ENCODE measurements at regions not wholly inside any gene's neighbourhood (a gene's known extent, or its start where the extent isn't known, plus 50 kb on each side); places are given as distances from the start of the nearest gene placed in this dataset.
"Not testable (repeated sequence)": the region's sequence is repeated elsewhere in the genome, so short reads cannot be mapped to it uniquely, and the experiment has no call there.

GRCh38 chr7:9031386-9031785, 598.0 kb downstream of the NXPH1 start:
- Mint-ChIP-seq H3K4me1 (no peaks in the 10 kb centered on the region), H3K27ac (no peak overlapping the region), H3K9me3 (no peaks in the 10 kb centered on the region), H3K4me3 (no peak overlapping the region), H3K27me3 (ENCODE audit: insufficient read depth) (no peaks in the 10 kb centered on the region), H3K36me3 (ENCODE audit: low read depth) (no peaks in the 10 kb centered on the region)
- TF ChIP-seq, protein P1, sequence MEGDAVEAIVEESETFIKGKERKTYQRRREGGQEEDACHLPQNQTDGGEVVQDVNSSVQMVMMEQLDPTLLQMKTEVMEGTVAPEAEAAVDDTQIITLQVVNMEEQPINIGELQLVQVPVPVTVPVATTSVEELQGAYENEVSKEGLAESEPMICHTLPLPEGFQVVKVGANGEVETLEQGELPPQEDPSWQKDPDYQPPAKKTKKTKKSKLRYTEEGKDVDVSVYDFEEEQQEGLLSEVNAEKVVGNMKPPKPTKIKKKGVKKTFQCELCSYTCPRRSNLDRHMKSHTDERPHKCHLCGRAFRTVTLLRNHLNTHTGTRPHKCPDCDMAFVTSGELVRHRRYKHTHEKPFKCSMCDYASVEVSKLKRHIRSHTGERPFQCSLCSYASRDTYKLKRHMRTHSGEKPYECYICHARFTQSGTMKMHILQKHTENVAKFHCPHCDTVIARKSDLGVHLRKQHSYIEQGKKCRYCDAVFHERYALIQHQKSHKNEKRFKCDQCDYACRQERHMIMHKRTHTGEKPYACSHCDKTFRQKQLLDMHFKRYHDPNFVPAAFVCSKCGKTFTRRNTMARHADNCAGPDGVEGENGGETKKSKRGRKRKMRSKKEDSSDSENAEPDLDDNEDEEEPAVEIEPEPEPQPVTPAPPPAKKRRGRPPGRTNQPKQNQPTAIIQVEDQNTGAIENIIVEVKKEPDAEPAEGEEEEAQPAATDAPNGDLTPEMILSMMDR (conservative IDR thresholded peaks at IDR 0.05), result no peak
- Histone ChIP-seq H3K36me3 (ENCODE audit: control insufficient read depth, insufficient read depth, low read length) (no peaks in the 10 kb centered on the region), H3K27me3 (ENCODE audit: control insufficient read depth, insufficient read depth, low read length, poor library complexity, severe bottlenecking) (no peaks in the 10 kb centered on the region), H3K27ac (ENCODE audit: low read depth, low read length) (no peak overlapping the region), H3K9ac (ENCODE audit: extremely low read depth, low read length, poor library complexity, severe bottlenecking) (no peak overlapping the region), H3K4me3 (ENCODE audit: low read length) (no peak overlapping the region), H3K4me1 (ENCODE audit: control insufficient read depth, insufficient read depth, low read length) (no peaks in the 10 kb centered on the region), H3K9me3 (ENCODE audit: control insufficient read depth, low read length) (no peaks in the 10 kb centered on the region)
- 90 to 100% methylated on average over 2 to 4 of the region's 4 CpGs for WGBS, 2 experiments (ENCODE audit: insufficient coverage in 1 of 2, insufficient read length in 1 of 2)
- DNase-seq, result no peak

DNA sequence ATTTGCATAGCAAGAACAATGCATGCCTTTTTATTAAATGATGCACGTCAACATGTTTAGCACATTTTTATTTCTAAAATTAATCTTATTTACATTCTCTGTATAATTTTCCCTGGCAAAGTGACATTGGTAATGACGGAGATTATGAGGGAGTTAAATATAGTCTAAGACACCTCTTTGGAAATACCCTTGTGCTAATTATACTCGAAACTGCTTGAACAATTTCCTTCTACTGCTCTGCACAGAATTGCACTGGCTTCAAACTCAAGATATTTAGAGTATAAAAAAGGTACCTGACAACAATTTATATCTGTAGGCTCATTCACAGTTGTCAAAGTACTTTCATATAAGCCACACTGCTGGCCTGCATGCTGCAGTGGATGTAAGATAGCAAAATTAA, 602.7 kb downstream of the NXPH1 start:
- Mint-ChIP-seq H3K27ac (no peak overlapping the region), H3K36me3 (ENCODE audit: low read depth) (no peaks in the 10 kb centered on the region), H3K27me3 (ENCODE audit: insufficient read depth) (no peaks in the 10 kb centered on the region), H3K4me3 (no peak overlapping the region), H3K9me3 (no peaks in the 10 kb centered on the region), H3K4me1 (no peaks in the 10 kb centered on the region)
- Histone ChIP-seq H3K4me3 (ENCODE audit: low read length) (no peak overlapping the region), H3K27ac (ENCODE audit: low read depth, low read length) (no peak overlapping the region), H3K36me3 (ENCODE audit: control insufficient read depth, insufficient read depth, low read length) (no peaks in the 10 kb centered on the region), H3K27me3 (ENCODE audit: control insufficient read depth, insufficient read depth, low read length, poor library complexity, severe bottlenecking) (no peaks in the 10 kb centered on the region), H3K9me3 (ENCODE audit: control insufficient read depth, low read length) (no peaks in the 10 kb centered on the region), H3K4me1 (ENCODE audit: control insufficient read depth, insufficient read depth, low read length) (no peaks in the 10 kb centered on the region), H3K9ac (ENCODE audit: extremely low read depth, low read length, poor library complexity, severe bottlenecking) (no peak overlapping the region)
- DNase-seq, result no peak
- TF ChIP-seq, protein P1 (conservative IDR thresholded peaks at IDR 0.05), result no peak
- 94% methylated on average over 3 of the region's 3 CpGs; no CpG with 5 or more reads in 1 of the 2 experiments for WGBS, 2 experiments (ENCODE audit: insufficient coverage in 1 of 2, insufficient read length in 1 of 2)

- no peak overlapping the region for H3K27ac Mint-ChIP-seq
- no peaks in the 10 kb centered on the region for H3K36me3 Mint-ChIP-seq (ENCODE audit: low read depth)
- WGBS, 2 experiments (ENCODE audit: insufficient coverage in 1 of 2, insufficient read length in 1 of 2), result 87 to 90% methylated on average over 3 to 4 of the region's 4 CpGs
- no peaks in the 10 kb centered on the region for H3K27me3 Mint-ChIP-seq (ENCODE audit: insufficient read depth)
- no peaks in the 10 kb centered on the region for H3K36me3 ChIP-seq (ENCODE audit: control insufficient read depth, insufficient read depth, low read length)
- H3K4me3 ChIP-seq (ENCODE audit: low read length), result no peak overlapping the region
- TF ChIP-seq, protein P1 (conservative IDR thresholded peaks at IDR 0.05), result no peak
- no peak overlapping the region for H3K4me3 Mint-ChIP-seq
- peaks cover 8% of the 10 kb centered on the region for H3K4me1 Mint-ChIP-seq
- no peak overlapping the region for H3K27ac ChIP-seq (ENCODE audit: low read depth, low read length)
- H3K9ac ChIP-seq (ENCODE audit: extremely low read depth, low read length, poor library complexity, severe bottlenecking), result no peak overlapping the region
- H3K9me3 Mint-ChIP-seq, result peaks cover 17% of the 10 kb centered on the region
- H3K4me1 ChIP-seq (ENCODE audit: control insufficient read depth, insufficient read depth, low read length), result no peaks in the 10 kb centered on the region
- DNase-seq, result no peak
- H3K27me3 ChIP-seq (ENCODE audit: control insufficient read depth, insufficient read depth, low read length, poor library complexity, severe bottlenecking), result no peaks in the 10 kb centered on the region
- H3K9me3 ChIP-seq (ENCODE audit: control insufficient read depth, low read length), result no peaks in the 10 kb centered on the region
These were observed 637.9 kb downstream of the NXPH1 start for GRCh38 chr7:9071160-9071762.

- H3K4me3 Mint-ChIP-seq; H3K27me3 Mint-ChIP-seq (ENCODE audit: insufficient read depth); H3K36me3 Mint-ChIP-seq (ENCODE audit: low read depth); H3K4me1 Mint-ChIP-seq; H3K36me3 ChIP-seq (ENCODE audit: control insufficient read depth, insufficient read depth, low read length); H3K9me3 Mint-ChIP-seq; H3K9ac ChIP-seq (ENCODE audit: extremely low read depth, low read length, poor library complexity, severe bottlenecking); H3K27me3 ChIP-seq (ENCODE audit: control insufficient read depth, insufficient read depth, low read length, poor library complexity, severe bottlenecking); H3K4me1 ChIP-seq (ENCODE audit: control insufficient read depth, insufficient read depth, low read length); H3K4me3 ChIP-seq (ENCODE audit: low read length); DNase-seq; H3K27ac Mint-ChIP-seq; H3K27ac ChIP-seq (ENCODE audit: low read depth, low read length): not testable (repeated sequence)
- WGBS, 2 experiments (ENCODE audit: insufficient coverage in 1 of 2, insufficient read length in 1 of 2), result 90 to 100% methylated on average over 1 of the region's 1 CpG
- peaks cover 12% of the 10 kb centered on the region for H3K9me3 ChIP-seq (ENCODE audit: control insufficient read depth, low read length)
These were observed 642.4 kb downstream of the NXPH1 start for GRCh38 chr7:9075774-9076173.
